ENCODE measurements at regions not wholly inside any gene's neighbourhood (a gene's known extent, or its start where the extent isn't known, plus 50 kb on each side); places are given as distances from the start of the nearest gene placed in this dataset.

DNA sequence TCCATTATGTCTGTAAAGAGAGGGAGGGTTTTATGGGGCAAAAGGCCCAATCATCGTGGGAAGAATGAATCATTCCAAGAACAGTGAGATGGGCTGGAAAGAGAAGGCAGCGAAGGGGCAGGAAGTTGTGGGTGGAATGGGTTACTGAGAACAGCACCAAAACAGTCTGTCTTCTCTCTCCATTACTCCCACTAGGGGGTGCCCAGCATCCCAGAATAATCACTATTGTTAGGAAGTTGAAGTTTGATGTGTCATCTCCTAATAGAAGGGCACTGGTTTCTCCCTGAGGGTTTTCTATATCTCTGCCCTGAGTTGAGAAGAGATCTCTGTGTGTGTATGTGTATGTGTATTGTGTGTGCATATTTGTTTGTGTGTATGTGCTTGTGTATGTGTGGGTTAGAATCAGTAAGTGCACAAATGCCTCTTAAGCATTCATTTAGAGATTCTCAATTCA, 76.6 kb upstream of the MAP4K3 start:
- peak; percentile 91 for DNase-seq (ENCODE audit: low read depth, low spot score)

DNA sequence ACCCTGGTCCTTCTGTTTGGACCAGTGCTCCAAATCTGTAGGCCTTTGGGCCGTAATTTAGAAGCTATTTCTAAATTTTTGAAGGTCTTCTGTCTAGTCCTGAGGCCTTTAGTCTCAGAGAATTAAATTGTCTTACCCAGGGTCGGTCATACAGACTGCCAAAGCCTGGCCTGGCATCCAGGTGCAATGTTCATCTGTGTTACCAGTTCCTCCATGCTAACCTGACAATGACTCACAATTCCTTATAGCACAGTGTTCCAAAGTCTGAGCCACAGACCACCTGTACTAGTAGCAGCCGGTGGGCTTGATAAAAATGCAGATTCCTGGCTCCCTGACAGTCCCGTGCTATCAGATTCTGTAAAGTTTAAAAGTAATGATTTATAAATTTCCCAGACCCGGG, 77.7 kb upstream of the MAP4K3 start:
- no peak for DNase-seq (ENCODE audit: low read depth, low spot score)

- DNase-seq (ENCODE audit: low read depth, low spot score), result no peak
Observed at GRCh38 chr2:39515273-39515896, 78.3 kb upstream of the MAP4K3 start.

GRCh38 chr2:39515897-39516346, 78.8 kb upstream of the MAP4K3 start:
- DNase-seq (ENCODE audit: low read depth, low spot score), result no peak

DNA sequence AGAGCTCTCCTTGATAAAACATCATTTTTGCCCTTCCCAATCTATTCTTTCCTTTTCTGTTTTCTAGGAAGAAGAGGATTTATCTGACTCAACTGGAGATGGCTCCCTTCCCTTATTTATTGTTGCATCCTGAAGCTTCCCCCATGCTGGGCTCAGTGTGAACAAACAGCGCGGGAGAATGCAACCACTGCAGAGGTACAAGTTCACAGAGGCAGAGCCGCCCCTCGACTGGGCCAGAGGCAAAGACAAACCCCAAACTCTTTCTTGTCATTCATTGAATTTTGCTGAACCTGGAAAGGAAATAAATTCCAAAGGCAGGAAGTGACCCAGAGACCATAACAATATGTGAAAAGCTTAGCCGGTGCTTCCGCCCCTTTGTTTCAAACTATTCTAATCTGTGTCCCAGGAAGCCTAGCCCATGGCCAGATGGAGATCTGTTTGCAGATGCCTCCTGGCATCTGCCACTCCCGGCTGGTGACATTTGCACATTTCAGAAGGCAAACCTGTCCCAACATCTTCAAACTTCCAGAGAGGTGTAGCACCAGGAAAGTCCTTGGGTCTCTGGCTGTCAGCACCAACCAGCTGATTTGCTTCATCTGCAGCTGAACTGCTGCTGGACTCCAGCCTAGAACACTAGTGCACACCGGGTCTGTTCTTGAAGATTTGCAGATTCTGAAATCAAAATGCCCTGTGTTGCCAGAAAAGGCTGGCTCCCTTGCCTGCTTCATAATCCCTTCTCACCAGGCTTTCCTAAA, 79.4 kb upstream of the MAP4K3 start:
- DNase-seq (ENCODE audit: low read depth, low spot score), result peak; percentile 75

DNA sequence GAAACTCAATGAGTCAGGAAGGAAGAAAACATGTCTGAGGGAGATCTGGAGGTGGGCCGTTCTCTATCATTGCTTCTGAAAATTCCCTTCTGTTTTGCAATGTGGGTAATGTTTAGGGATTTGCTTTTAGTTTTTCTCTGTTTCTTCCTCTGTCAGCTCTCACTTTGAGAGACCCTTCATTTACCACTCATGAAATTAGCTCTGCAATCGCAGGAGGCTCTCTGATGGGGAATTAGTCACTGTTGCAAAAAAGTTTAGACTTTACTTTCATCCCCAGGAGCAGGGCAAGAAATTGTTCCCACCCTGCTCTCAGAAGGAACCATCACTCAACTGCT, 80.0 kb upstream of the MAP4K3 start:
- no peak for DNase-seq (ENCODE audit: low read depth, low spot score)

- DNase-seq (ENCODE audit: low read depth, low spot score), result no peak
Observed at GRCh38 chr2:39517622-39518021, 80.5 kb upstream of the MAP4K3 start.

DNA sequence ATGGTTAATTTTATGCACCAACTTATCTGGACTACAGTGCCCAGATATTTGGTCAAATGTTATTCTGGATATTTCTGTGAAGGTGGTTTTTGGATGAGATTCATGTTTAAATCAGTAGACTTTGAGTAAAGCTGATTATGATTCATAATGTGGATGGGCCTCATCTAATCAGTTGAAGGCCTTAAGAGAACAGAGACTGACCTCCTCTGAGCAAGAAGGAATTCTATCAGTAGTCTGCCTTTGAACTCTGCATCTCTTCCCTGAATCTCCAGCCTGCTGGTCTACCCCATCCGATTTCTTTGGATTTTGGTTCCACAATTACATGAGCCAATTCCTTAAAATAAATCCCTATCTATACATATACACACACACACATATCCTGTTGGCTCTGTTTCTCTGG, 82.8 kb upstream of the MAP4K3 start:
- no peak for DNase-seq (ENCODE audit: low read depth, low spot score)

- no peak for DNase-seq (ENCODE audit: low read depth, low spot score)
Observed at GRCh38 chr2:39521876-39522517, 84.9 kb upstream of the MAP4K3 start.

GRCh38 chr2:39522518-39522877, 85.4 kb upstream of the MAP4K3 start:
- no peak for DNase-seq (ENCODE audit: low read depth, low spot score)

- no peak for DNase-seq (ENCODE audit: low read depth, low spot score)
Observed at GRCh38 chr2:39523308-39524044, 86.4 kb upstream of the MAP4K3 start.

- no peak for DNase-seq (ENCODE audit: low read depth, low spot score)
Observed at GRCh38 chr2:39524061-39524460, 87.0 kb upstream of the MAP4K3 start.

DNA sequence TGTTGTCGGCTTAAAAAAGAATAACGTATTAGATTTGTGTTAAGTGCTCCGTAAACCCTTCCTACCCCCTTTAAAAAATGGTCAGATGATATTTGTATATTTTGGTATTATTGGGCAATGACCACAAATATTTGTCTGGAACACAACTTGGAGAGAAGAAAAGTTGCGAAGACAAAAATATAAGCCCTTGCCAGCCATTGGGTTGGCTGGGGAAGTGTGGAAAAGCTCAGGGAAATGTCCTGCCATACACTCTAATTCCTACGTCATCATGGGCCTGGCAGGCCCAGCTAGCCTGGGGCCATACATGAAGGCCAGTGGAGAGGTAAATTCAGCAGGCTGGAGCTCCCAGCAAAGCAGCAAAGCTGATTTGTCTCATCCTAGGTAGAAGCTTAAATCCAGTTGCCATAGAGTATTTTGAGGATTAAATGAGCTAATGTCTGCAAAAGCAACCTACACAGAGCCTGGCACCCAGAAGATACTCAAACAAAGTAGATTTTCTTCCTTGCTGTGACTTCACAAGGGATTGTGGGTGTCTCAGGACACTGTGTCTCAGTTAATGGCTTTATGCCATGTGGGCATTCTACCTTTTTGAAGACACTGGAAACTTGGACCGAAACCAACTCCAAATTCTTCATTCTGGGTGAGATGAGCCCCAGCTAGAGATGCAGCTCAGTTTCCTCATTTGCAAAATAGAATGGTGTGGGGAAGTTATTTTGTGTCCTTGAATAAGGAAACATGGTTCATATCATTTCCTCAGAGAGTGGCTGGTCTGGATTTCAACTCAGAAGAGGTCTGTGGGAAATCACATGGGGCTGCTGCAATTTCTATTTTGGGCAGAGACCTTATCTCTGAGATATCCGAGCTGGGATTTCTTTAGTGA, 87.9 kb upstream of the MAP4K3 start:
- no peak for DNase-seq (ENCODE audit: low read depth, low spot score)

DNA sequence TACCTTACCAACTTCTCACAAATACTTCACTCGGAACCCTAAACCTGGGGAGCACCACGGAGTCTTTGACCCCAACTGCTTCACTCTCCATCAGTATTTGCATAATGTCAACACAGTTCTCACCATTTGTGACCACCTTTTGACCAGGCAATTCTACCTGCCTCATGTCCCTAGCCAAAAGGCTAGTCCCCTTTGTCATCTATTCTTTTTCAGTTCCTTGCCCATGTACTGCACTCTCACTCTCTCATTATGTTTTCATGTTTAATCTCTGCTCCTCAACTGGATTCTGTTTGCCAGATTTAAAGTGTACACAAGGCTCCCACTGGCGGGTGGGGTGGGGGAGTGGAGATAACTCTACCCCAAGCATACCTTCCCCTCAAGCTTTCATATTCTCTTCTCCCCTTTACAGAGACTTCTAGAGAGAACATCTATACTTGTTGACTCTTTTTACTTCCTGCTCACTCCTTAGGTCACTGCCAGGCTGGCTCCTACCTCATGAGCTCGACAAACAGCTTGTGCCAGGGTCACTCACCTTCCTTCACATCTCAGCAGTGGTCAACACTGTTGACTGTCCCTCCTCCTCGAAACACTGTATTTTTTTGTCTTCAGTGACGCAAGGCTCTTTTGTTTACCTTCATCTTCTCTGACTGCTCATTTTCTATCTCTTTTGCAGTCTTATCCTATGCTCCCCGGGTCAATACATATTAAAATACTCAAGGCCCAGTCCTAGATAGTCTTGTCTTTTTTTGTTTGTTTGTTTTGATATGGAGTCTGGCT, 88.7 kb upstream of the MAP4K3 start:
- no peak for DNase-seq (ENCODE audit: low read depth, low spot score)

DNA sequence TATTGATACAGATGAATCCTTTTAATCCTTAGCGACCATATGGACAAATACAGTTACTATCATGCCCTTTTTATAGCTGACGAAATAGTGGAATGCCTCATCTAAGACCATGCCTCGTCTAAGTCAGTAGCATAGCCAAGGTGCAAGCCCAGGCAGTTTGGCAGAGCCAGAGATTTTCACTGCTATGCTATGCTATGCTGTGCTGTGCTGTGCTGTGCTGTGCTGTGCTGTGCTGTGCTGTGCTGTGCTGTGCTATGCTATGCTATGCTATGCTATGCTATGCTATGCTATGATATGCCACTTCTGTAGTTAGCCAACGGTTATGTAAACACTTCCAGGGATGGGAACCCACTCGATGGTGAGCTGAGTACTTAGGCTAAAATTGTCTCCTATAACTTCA, 91.6 kb upstream of the MAP4K3 start:
- no peak for DNase-seq (ENCODE audit: low read depth, low spot score)

- DNase-seq (ENCODE audit: low read depth, low spot score), result no peak
Observed at GRCh38 chr2:39529836-39530235, 92.8 kb upstream of the MAP4K3 start.

DNA sequence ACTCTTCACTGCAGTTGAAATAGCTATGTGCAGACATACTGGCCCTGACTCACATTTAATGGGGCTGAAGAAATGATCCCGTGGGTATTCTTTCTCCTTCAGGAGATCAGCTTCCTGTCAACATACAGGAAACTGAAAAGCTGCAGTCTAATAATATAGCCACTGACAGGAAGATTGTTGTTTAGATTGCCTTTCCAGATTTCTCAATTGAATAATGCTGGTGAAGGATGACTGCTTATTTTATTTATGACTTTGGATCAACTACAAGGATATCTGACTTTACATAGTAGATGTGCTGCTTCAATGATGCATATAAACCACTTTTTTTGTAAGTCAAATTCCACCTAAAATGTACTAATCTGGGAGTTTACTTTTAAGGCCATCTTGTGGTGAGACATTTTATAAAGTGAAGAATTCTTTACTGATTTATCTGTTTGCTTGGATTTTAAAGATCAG, 93.4 kb upstream of the MAP4K3 start:
- peak; percentile 46 for DNase-seq (ENCODE audit: low read depth, low spot score)

DNA sequence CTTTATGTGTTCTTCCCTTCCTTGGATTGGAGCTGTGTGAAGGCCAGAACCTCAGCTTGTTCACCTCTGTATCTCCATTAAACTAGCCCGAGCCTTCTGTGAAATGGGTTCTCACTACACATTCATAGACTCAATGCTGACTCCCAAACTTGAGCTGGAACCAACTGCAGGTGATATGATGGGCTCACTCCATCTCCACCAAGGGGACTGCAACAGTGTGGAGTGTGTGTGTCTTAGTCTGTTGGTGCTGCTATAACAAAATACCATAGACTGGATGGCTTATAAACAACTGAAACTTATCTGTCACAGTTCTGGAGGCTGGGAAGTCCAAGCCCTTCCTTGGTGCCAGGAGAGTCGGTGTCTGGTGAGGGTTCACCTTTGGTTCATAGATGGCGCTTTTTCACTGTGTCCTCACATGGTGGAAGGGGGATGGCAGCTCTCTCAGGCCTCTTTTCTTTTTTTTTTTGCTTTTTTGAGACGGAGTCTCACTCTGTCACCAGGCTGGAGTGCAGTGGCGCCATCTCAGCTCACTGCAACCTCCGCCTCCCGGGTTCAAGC, 94.2 kb upstream of the MAP4K3 start:
- no peak for DNase-seq (ENCODE audit: low read depth, low spot score)

DNA sequence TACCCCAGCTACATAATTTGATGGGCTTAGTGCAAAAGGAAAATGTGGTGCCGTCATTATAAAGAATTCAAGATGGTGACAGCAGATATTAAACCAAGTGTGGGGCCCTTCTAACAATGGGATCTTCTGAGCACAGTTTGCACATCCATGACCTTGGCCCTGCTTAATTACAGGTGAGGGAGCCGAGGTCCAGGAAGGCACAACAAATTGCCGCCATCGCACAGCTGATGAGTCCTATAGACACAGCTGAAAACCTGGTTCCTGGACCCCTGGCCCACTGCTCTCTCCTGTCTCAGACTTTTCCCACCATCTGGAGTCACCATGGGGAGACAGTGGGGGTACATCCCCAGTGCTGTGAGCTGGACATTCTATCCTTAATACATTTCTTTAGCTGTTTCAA, 95.8 kb upstream of the MAP4K3 start:
- DNase-seq (ENCODE audit: low read depth, low spot score), result no peak
